ENCODE measurements at regions not wholly inside any gene's neighbourhood (a gene's known extent, or its start where the extent isn't known, plus 50 kb on each side); places are given as distances from the start of the nearest gene placed in this dataset.

GRCh38 chr3:182603501-182603900 is 189.8 kb upstream of the ATP11B start:
- Mint-ChIP-seq H3K4me1 (peaks cover 7% of the 10 kb centered on the region), H3K9me3 (no peaks in the 10 kb centered on the region), H3K36me3 (ENCODE audit: low read depth) (no peaks in the 10 kb centered on the region), H3K27ac (no peak overlapping the region), H3K27me3 (ENCODE audit: insufficient read depth) (no peaks in the 10 kb centered on the region), H3K4me3 (no peak overlapping the region)
- TF ChIP-seq CTCF (conservative IDR thresholded peaks at IDR 0.05), result no peak
- no peaks in the 10 kb centered on the region for H3K4me1 ChIP-seq (ENCODE audit: control insufficient read depth, insufficient read depth, low read length)
- H3K27ac ChIP-seq (ENCODE audit: low read depth, low read length), result no peak overlapping the region
- H3K4me3 ChIP-seq (ENCODE audit: low read length), result no peak overlapping the region
- no peaks in the 10 kb centered on the region for H3K36me3 ChIP-seq (ENCODE audit: control insufficient read depth, insufficient read depth, low read length)
- H3K9ac ChIP-seq (ENCODE audit: extremely low read depth, low read length, poor library complexity, severe bottlenecking), result no peak overlapping the region
- no peaks in the 10 kb centered on the region for H3K9me3 ChIP-seq (ENCODE audit: control insufficient read depth, low read length)
- DNase-seq, result no peak
- H3K27me3 ChIP-seq (ENCODE audit: control insufficient read depth, insufficient read depth, low read length, poor library complexity, severe bottlenecking), result no peaks in the 10 kb centered on the region

- Mint-ChIP-seq H3K36me3 (ENCODE audit: low read depth) (no peaks in the 10 kb centered on the region), H3K27ac (no peak overlapping the region), H3K27me3 (ENCODE audit: insufficient read depth) (no peaks in the 10 kb centered on the region), H3K4me1 (peaks cover 18% of the 10 kb centered on the region), H3K4me3 (no peak overlapping the region), H3K9me3 (no peaks in the 10 kb centered on the region)
- Histone ChIP-seq H3K9me3 (ENCODE audit: control insufficient read depth, low read length) (no peaks in the 10 kb centered on the region), H3K4me1 (ENCODE audit: control insufficient read depth, insufficient read depth, low read length) (no peaks in the 10 kb centered on the region), H3K4me3 (ENCODE audit: low read length) (no peak overlapping the region), H3K27ac (ENCODE audit: low read depth, low read length) (no peak overlapping the region), H3K9ac (ENCODE audit: extremely low read depth, low read length, poor library complexity, severe bottlenecking) (no peak overlapping the region), H3K36me3 (ENCODE audit: control insufficient read depth, insufficient read depth, low read length) (no peaks in the 10 kb centered on the region), H3K27me3 (ENCODE audit: control insufficient read depth, insufficient read depth, low read length, poor library complexity, severe bottlenecking) (no peaks in the 10 kb centered on the region)
- TF ChIP-seq CTCF (conservative IDR thresholded peaks at IDR 0.05), result no peak
- 94% methylated on average over 5 of the region's 5 CpGs; no CpG with 5 or more reads in 1 of the 2 experiments for WGBS, 2 experiments (ENCODE audit: insufficient coverage in 1 of 2, insufficient read length in 1 of 2)
- no peak for DNase-seq
Observed at GRCh38 chr3:182605882-182606611, 187.3 kb upstream of the ATP11B start.

GRCh38 chr3:182606905-182607504 is 186.3 kb upstream of the ATP11B start:
- no peak for TF ChIP-seq CTCF (conservative IDR thresholded peaks at IDR 0.05)
- Mint-ChIP-seq H3K9me3 (no peaks in the 10 kb centered on the region), H3K27me3 (ENCODE audit: insufficient read depth) (no peaks in the 10 kb centered on the region), H3K36me3 (ENCODE audit: low read depth) (no peaks in the 10 kb centered on the region), H3K27ac (no peak overlapping the region), H3K4me1 (peaks cover 18% of the 10 kb centered on the region), H3K4me3 (no peak overlapping the region)
- Histone ChIP-seq H3K36me3 (ENCODE audit: control insufficient read depth, insufficient read depth, low read length) (no peaks in the 10 kb centered on the region), H3K4me1 (ENCODE audit: control insufficient read depth, insufficient read depth, low read length) (no peaks in the 10 kb centered on the region), H3K9me3 (ENCODE audit: control insufficient read depth, low read length) (no peaks in the 10 kb centered on the region), H3K4me3 (ENCODE audit: low read length) (no peak overlapping the region), H3K9ac (ENCODE audit: extremely low read depth, low read length, poor library complexity, severe bottlenecking) (no peak overlapping the region), H3K27me3 (ENCODE audit: control insufficient read depth, insufficient read depth, low read length, poor library complexity, severe bottlenecking) (no peaks in the 10 kb centered on the region), H3K27ac (ENCODE audit: low read depth, low read length) (no peak overlapping the region)
- WGBS, 2 experiments (ENCODE audit: insufficient coverage in 1 of 2, insufficient read length in 1 of 2), result 90 to 92% methylated on average over 2 of the region's 2 CpGs
- DNase-seq, result no peak
